ENCODE measurements at regions not wholly inside any gene's neighbourhood (a gene's known extent, or its start where the extent isn't known, plus 50 kb on each side); places are given as distances from the start of the nearest gene placed in this dataset.
"Not testable (repeated sequence)": the region's sequence is repeated elsewhere in the genome, so short reads cannot be mapped to it uniquely, and the experiment has no call there.

GRCh38 chr1:146682227-146683125 lies 255.6 kb upstream of the NBPF12 start:
- not testable (repeated sequence) for TF ChIP-seq EZH2 (IDR thresholded peaks at IDR 0.05; ENCODE audit: low read length, unreplicated experiment); CTCF (conservative IDR thresholded peaks at IDR 0.05; ENCODE audit: low read depth, low read length)

Measured in PC-3 (cell line).